ENCODE measurements at regions not wholly inside any gene's neighbourhood (a gene's known extent, or its start where the extent isn't known, plus 50 kb on each side); places are given as distances from the start of the nearest gene placed in this dataset.

DNA sequence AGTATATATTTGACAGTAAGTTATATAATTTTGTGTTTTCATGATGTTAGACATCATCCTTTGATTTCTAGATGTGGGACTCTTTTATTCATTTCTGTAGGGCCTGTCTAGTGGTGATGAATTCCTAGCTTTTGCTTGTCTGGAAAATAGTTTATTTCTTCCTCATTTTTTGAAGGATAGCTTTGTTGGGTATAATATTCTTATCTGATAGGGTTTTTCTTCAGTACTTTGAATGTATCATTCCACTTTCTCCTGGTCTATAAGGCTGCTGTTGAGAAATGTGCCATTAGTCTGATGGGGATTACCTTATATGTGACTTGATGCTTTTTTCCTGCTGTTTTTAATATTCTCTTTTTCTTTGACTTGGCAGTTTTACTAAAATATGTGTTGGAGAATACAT lies 1104.5 kb downstream of the FAT4 start:
- Mint-ChIP-seq H3K27ac (ENCODE audit: unreplicated experiment) (no peak overlapping the region), H3K4me3 (no peak overlapping the region), H3K36me3 (ENCODE audit: low read depth) (peaks cover 11% of the 10 kb centered on the region), H3K4me1 (no peaks in the 10 kb centered on the region), H3K9me3 (peaks cover 12% of the 10 kb centered on the region), H3K27me3 (ENCODE audit: low read depth) (no peaks in the 10 kb centered on the region)
- no peak for DNase-seq (ENCODE audit: low read depth, low spot score)
- TF ChIP-seq, protein P1, sequence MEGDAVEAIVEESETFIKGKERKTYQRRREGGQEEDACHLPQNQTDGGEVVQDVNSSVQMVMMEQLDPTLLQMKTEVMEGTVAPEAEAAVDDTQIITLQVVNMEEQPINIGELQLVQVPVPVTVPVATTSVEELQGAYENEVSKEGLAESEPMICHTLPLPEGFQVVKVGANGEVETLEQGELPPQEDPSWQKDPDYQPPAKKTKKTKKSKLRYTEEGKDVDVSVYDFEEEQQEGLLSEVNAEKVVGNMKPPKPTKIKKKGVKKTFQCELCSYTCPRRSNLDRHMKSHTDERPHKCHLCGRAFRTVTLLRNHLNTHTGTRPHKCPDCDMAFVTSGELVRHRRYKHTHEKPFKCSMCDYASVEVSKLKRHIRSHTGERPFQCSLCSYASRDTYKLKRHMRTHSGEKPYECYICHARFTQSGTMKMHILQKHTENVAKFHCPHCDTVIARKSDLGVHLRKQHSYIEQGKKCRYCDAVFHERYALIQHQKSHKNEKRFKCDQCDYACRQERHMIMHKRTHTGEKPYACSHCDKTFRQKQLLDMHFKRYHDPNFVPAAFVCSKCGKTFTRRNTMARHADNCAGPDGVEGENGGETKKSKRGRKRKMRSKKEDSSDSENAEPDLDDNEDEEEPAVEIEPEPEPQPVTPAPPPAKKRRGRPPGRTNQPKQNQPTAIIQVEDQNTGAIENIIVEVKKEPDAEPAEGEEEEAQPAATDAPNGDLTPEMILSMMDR (conservative IDR thresholded peaks at IDR 0.05): no peak

DNA sequence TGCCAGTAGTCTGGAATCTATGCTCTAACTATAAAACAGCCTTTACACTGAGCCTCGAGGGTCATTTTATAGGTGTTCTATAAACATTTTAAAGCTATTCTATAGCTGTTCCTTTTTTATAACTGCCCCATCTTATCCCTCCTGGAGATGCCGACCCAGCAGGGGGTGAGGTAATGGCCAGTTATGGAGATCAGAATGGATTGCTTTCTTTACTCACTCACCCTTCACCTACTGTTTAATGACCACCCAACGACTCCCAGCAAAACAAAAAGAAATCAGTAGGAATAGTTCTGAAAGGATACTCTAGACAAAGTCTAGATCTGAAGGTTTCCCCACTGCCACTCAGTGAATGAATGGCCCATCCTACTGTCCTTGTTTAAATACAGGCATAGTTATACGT lies 1113.1 kb downstream of the FAT4 start:
- H3K9me3 Mint-ChIP-seq: peaks cover 13% of the 10 kb centered on the region
- no peaks in the 10 kb centered on the region for H3K36me3 Mint-ChIP-seq (ENCODE audit: low read depth)
- H3K4me3 Mint-ChIP-seq: no peak overlapping the region
- no peak overlapping the region for H3K27ac Mint-ChIP-seq (ENCODE audit: unreplicated experiment)
- no peak for DNase-seq (ENCODE audit: low read depth, low spot score)
- TF ChIP-seq, protein P1 (conservative IDR thresholded peaks at IDR 0.05): no peak
- H3K4me1 Mint-ChIP-seq: no peaks in the 10 kb centered on the region
- H3K27me3 Mint-ChIP-seq (ENCODE audit: low read depth): no peaks in the 10 kb centered on the region

DNA sequence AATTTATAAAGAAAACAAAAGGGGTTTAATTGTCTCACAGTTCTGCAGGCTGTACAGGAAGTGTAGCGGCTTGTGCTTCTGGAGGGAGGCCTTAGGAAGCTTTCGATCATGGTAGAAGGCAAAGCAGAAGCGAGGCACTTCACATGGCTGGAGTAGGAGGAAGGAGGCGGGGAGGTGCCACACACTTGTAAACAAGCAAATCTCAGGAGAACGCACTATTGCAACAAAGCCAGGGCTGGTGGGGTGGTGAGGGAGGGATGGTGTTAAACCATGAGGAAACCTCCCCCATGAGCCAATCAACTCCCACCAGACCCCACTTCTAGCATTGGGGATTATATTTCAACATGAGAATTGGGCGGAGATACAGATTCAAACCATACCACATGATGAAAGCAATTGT lies 1116.3 kb downstream of the FAT4 start:
- peaks cover 9% of the 10 kb centered on the region for H3K9me3 Mint-ChIP-seq
- peaks cover 6% of the 10 kb centered on the region for H3K4me1 Mint-ChIP-seq
- no peak for DNase-seq (ENCODE audit: low read depth, low spot score)
- no peak overlapping the region for H3K27ac Mint-ChIP-seq (ENCODE audit: unreplicated experiment)
- H3K36me3 Mint-ChIP-seq (ENCODE audit: low read depth): no peaks in the 10 kb centered on the region
- H3K4me3 Mint-ChIP-seq: no peak overlapping the region
- no peaks in the 10 kb centered on the region for H3K27me3 Mint-ChIP-seq (ENCODE audit: low read depth)
- TF ChIP-seq, protein P1 (conservative IDR thresholded peaks at IDR 0.05): no peak

DNA sequence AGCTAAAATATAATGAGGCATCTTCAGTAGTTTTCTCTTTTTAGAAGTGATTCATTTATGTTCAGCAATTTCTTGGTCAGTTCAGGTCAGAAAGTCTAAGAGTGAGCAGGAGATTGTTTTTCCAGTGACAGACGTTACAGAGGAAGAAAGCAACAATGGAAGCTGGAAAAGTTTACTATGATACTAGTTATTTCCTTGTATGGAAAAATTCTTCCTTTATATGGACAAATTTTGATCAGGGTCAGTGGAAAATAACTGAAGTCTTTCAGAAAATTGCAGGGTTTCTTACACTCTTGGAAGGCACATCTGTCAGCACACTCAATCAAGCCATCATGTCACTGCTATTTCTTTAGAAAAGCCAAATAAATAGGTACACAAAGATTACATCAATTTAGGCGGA lies 1120.7 kb downstream of the FAT4 start:
- TF ChIP-seq, protein P1 (conservative IDR thresholded peaks at IDR 0.05): no peak
- Mint-ChIP-seq H3K36me3 (ENCODE audit: low read depth) (no peaks in the 10 kb centered on the region), H3K4me3 (no peak overlapping the region), H3K27me3 (ENCODE audit: low read depth) (no peaks in the 10 kb centered on the region), H3K27ac (ENCODE audit: unreplicated experiment) (no peak overlapping the region), H3K4me1 (peaks cover 32% of the 10 kb centered on the region), H3K9me3 (peaks cover 4% of the 10 kb centered on the region)
- DNase-seq (ENCODE audit: low read depth, low spot score): no peak

DNA sequence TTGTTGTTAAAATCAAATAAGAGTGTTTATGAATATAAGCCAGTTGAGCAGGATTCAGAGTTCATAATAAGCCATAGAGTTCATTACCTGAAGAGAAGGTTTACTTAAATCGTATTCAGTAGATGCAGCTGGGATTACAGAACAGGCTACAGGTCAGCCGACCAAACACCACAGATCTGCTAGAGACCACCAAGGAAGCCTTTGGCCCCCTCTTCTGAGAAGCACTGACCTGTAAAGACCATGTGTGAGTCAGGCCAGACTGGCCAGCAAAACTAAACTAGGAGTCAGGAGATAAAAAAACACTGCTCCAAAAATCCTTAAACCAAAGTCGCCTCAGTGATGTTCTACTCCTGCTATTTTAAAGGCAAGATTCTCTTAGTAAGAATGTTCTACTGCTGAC lies 1125.5 kb downstream of the FAT4 start:
- H3K36me3 Mint-ChIP-seq (ENCODE audit: low read depth): no peaks in the 10 kb centered on the region
- no peak overlapping the region for H3K4me3 Mint-ChIP-seq
- peaks cover 40% of the 10 kb centered on the region for H3K4me1 Mint-ChIP-seq
- H3K27ac Mint-ChIP-seq (ENCODE audit: unreplicated experiment): no peak overlapping the region
- H3K9me3 Mint-ChIP-seq: no peaks in the 10 kb centered on the region
- no peaks in the 10 kb centered on the region for H3K27me3 Mint-ChIP-seq (ENCODE audit: low read depth)
- DNase-seq (ENCODE audit: low read depth, low spot score): no peak
- TF ChIP-seq, protein P1 (conservative IDR thresholded peaks at IDR 0.05): no peak

All from neural crest cell (in vitro differentiated cells).